Muscle of leg (tissue), 3 donors: ENCODE measurements at regions not wholly inside any gene's neighbourhood (a gene's known extent, or its start where the extent isn't known, plus 50 kb on each side); places are given as distances from the start of the nearest gene placed in this dataset.
A peak's percentile ranks its signal among the peaks of the same experiment; 100 is the strongest.

Experiments
- DNase-seq: peaks from one replicate; pipeline ENCODE4 v3.0.0; 2013
- H3K27ac ChIP-seq: one replicate; pipeline ENCODE4 v1.5.1; 2013; ENCODE audit warnings: mild to moderate bottlenecking, low read length, control low read depth
- H3K27me3 ChIP-seq: one replicate; pipeline ENCODE4 v1.6.1; 2013; ENCODE audit warnings: low read length; ENCODE audit not compliant: control insufficient read depth, insufficient read depth
- H3K36me3 ChIP-seq: one replicate; pipeline ENCODE4 v1.6.1; 2013; ENCODE audit warnings: low read length; ENCODE audit not compliant: control insufficient read depth, insufficient read depth
- H3K4me1 ChIP-seq: one replicate; pipeline ENCODE4 v1.6.1; 2013; ENCODE audit warnings: low read length; ENCODE audit not compliant: control insufficient read depth, insufficient read depth
- H3K4me3 ChIP-seq: one replicate; pipeline ENCODE4 v1.5.1; 2013; ENCODE audit warnings: low read length, control low read depth
- H3K9me3 ChIP-seq: replicated peaks from 2 replicates; pipeline ENCODE4 v1.6.1; 2013; ENCODE audit warnings: low read depth, low read length; ENCODE audit not compliant: control insufficient read depth
- WGBS: methylation state at CpG from one replicate; pipeline ENCODE4 v1.1.5; 2013; ENCODE audit warnings: missing lambda C conversion rate; ENCODE audit not compliant: insufficient coverage; 5-methylcytosine and 5-hydroxymethylcytosine counted together

DNA sequence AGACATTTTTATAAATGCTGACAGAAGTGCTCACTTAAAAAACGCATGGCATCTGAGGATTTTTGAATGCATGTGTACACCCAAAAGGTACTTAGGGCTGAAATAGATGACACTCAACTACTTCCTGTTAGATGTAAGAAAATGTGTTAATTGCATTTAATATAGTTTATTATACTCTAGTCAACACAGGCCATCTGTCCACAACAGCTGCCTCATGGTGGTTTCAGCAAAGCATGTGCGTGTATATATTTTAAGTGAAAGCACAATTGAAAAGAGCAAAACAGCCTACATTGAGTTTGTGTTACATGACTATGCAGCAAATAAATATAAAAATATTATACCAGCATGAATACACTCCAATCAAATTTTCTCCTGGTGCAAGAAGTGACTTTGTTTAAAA is 1233.0 kb upstream of the EYS start:
- Histone ChIP-seq H3K27me3 (no peaks in the 10 kb centered on the region), H3K4me1 (no peaks in the 10 kb centered on the region), H3K9me3 (peaks cover 18% of the 10 kb centered on the region), H3K36me3 (no peaks in the 10 kb centered on the region), H3K27ac (no peak overlapping the region), H3K4me3 (no peak overlapping the region)
- no peak for DNase-seq
- WGBS: no CpG with 5 or more reads among the region's 2 CpGs

DNA sequence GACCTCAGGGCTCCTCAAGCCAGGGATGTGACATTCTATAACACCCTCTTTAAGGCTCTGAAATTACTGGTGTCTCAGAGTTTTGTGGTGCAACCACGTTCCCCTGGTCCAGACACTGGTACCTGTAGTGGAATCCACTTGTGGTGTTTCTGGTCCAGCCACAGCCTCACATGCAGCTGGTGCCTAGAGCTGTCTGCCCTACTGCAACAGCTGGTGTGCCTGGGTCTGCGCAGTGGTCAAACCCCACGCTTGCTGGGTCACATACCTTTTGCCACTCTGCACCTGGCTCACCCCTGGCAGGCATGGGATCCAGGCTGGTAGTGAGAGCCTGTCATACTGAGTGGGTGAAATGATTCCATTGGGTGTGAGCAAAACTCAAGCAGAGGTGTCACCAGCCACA is 1230.2 kb upstream of the EYS start:
- H3K27ac ChIP-seq: no peak overlapping the region
- no peaks in the 10 kb centered on the region for H3K36me3 ChIP-seq
- H3K4me1 ChIP-seq: no peaks in the 10 kb centered on the region
- DNase-seq: no peak
- H3K4me3 ChIP-seq: no peak overlapping the region
- 80% methylated on average over 3 of the region's 3 CpGs for WGBS
- peaks cover 17% of the 10 kb centered on the region for H3K9me3 ChIP-seq
- no peaks in the 10 kb centered on the region for H3K27me3 ChIP-seq

DNA sequence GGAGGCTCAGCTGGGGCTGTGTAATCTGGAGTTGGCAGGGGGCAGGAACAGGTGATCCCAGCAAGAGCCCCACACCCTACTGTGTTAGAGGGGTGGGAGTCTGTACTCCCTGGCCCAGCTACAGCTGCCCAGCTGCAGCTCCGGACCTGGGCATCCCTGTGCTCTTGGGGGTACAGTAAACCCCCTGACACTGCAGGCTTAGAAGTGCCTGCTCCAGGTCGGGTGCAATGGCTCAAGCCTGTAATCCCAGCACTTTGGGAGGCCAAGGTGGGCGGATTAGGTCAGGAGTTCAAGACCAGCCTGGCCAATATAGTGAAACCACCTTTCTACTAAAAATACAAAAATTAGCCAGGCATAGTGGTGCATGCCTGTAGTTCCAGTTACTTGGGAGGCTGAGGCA is 1228.6 kb upstream of the EYS start:
- H3K4me3 ChIP-seq: no peak overlapping the region
- DNase-seq: no peak
- H3K9me3 ChIP-seq: peaks cover 17% of the 10 kb centered on the region
- H3K27ac ChIP-seq: no peak overlapping the region
- 64% methylated on average over 2 of the region's 3 CpGs for WGBS
- no peaks in the 10 kb centered on the region for H3K27me3 ChIP-seq
- H3K4me1 ChIP-seq: no peaks in the 10 kb centered on the region
- no peaks in the 10 kb centered on the region for H3K36me3 ChIP-seq

DNA sequence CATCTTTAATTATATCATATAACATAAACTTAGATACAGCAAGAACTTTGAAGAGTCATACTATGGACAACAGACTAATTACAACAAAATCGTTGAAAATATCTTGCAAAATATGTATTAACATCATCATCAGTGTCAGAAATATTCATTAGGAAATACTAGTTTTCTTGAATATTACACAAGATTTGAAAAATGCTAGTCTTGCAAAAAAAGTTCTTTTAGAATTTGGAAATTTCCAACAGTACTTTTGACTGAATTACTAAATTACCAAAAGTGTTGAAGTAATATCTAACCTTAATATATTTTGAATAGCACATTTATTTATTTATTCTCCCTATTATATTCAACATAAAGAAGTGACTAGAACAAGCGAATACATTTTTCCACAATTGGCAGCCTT is 1224.8 kb upstream of the EYS start:
- H3K9me3 ChIP-seq: peaks cover 26% of the 10 kb centered on the region
- no peaks in the 10 kb centered on the region for H3K36me3 ChIP-seq
- no peaks in the 10 kb centered on the region for H3K4me1 ChIP-seq
- no peaks in the 10 kb centered on the region for H3K27me3 ChIP-seq
- no peak overlapping the region for H3K4me3 ChIP-seq
- DNase-seq: no peak
- no peak overlapping the region for H3K27ac ChIP-seq
- WGBS: no CpG with 5 or more reads among the region's 2 CpGs

DNA sequence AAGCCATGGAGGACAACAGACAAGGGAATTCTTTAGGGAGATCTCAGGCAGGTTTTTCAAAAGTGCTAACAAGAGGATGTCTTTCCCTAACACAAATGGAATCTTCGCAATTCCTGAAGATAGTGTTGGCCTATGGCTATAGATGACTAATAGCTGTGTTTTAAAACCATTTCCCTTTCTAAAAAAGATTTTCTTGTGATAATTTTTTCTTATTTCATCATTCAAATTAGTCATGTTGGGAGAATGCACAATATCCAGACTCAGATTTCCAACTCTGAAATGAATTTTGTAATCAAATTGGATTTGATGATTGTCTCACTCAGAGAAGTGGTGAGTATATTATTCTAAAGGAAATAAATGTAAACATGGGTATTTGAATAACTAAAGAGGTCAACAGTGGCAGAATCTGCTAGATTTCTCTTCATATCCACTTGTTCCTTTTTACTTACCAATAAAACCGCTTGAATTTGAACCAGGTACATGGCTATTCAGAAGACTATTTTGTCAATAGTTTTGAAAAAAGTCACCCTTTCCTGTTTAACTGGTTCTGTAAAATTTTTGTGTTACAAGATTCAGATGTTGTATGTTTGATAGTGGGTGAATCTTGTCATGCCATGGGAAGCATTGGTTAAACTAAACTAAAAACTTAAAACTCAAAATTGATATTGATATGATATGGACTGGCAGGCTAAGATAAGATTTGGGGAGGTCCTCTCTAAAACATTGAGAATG is 1223.7 kb upstream of the EYS start:
- Histone ChIP-seq H3K4me3 (no peak overlapping the region), H3K4me1 (no peaks in the 10 kb centered on the region), H3K27ac (no peak overlapping the region), H3K9me3 (peaks cover 27% of the 10 kb centered on the region), H3K27me3 (no peaks in the 10 kb centered on the region), H3K36me3 (no peaks in the 10 kb centered on the region)
- DNase-seq: no peak
- no CpG with 5 or more reads among the region's 2 CpGs for WGBS

DNA sequence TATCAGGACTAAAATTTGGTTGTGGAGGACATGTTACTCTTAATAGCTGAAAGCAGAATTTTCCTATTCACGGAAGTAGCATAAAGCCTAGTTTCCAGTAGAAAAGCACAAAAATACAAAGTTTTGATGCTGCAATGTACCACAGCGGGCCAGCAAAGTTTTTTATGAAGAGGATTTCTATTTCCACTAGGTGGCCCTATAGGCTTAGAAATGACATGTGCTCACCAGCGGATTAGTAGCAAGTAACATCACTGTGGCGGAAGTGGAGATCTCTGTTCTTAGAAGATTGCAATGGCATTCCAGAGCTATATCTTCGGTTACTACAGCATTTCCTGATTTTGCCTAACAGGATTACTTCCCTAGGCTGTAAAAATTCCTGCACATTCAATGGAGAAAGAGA is 1219.0 kb upstream of the EYS start:
- peaks cover 49% of the 10 kb centered on the region for H3K9me3 ChIP-seq
- no peak overlapping the region for H3K4me3 ChIP-seq
- 90% methylated on average over 2 of the region's 5 CpGs for WGBS

DNA sequence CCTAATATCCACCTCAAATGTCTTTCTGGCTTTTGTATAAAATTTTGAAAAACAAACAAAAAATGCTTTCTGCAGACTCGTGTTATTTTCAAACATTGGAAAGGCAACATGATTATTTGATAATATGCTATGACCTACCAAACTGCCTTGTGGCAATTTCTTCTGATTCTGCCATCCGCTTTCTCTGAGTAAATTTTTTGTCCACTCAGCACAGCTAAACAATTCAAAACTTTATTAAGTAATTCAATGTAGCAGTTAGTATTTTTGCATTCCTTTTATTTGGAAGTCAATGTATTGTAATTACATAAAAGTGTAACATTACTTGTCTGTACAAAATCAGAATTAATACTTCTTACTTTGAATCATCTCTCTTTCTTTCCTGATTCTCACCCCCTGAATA is 1206.6 kb upstream of the EYS start:
- Histone ChIP-seq H3K27ac (no peak overlapping the region), H3K9me3 (no peaks in the 10 kb centered on the region), H3K27me3 (no peaks in the 10 kb centered on the region), H3K4me1 (no peaks in the 10 kb centered on the region), H3K36me3 (no peaks in the 10 kb centered on the region), H3K4me3 (no peak overlapping the region)
- no CpG with 5 or more reads among the region's 2 CpGs for WGBS
- no peak for DNase-seq

More for the DNA sequence above, 1219.0 kb upstream of the EYS start:
- no peak for DNase-seq
- Histone ChIP-seq H3K36me3 (no peaks in the 10 kb centered on the region), H3K4me1 (no peaks in the 10 kb centered on the region), H3K27me3 (no peaks in the 10 kb centered on the region), H3K27ac (no peak overlapping the region)

DNA sequence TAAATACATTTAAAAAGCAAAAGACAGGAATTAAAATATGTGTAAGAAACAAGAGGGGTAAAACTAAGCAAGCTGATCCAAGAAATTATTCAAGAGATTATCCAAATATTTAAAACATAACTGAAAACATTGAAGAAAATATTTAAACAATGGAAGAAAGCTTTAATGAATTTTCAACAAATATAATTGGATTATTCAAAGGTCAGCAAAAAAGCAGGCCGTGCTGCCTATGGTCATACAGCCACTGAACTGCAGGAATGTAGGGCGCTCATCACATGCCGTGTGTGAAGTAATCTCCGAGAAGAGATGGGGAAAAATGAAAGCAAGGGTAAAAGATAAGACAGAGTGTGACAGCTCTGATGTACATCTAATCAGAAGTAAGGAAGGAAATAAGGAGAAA is 1195.4 kb upstream of the EYS start:
- no CpG with 5 or more reads among the region's 4 CpGs for WGBS
- no peak for DNase-seq
- H3K4me1 ChIP-seq: no peaks in the 10 kb centered on the region
- H3K27ac ChIP-seq: no peak overlapping the region
- H3K4me3 ChIP-seq: no peak overlapping the region
- no peaks in the 10 kb centered on the region for H3K27me3 ChIP-seq
- peaks cover 7% of the 10 kb centered on the region for H3K9me3 ChIP-seq
- H3K36me3 ChIP-seq: no peaks in the 10 kb centered on the region

DNA sequence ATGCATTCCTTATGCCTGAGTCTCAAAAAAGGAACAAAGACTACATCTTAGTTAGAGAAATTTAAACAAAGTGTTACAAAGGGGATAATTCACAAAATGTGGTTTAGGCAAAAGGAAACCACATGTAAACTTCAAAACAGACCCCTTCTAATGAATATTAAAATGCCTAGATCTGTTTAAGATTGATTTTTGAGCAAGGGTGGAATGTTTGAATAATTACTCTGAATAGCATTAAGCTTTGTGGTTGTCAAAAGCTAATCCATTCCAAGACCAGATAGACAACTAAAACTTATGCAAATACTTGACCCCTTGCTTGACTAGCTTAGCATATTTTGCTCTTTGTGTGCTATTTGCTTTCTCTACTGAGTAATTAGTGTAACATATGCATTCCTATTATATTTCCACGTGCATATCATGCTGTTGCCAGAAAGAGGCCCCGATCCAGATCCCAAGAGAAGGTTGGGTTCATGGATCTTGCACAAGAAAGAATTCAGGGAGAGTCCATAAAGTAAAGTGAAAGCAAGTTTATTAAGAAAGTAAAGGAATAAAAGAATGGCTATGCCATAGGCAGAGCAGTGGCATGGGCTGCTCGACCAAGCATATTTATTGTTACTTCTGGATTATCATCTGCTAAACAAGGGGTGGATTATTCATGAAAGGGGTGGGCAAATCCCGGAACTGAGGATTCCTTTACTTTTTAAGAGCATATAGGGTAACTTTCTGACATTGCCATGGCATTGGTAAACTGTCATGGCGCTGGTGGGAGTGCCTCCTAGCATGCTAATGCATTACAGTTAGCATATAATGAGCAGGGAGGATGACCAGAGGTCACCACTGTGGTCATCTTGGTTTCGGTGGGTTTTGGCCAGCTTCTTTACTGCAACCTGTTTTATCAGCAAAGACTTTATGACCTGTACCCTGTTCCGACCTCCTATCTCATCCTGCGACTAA is 1193.4 kb upstream of the EYS start:
- Histone ChIP-seq H3K27ac (no peak overlapping the region), H3K4me1 (no peaks in the 10 kb centered on the region), H3K27me3 (no peaks in the 10 kb centered on the region), H3K4me3 (no peak overlapping the region), H3K9me3 (peaks cover 23% of the 10 kb centered on the region), H3K36me3 (no peaks in the 10 kb centered on the region)
- WGBS: 80% methylated on average over 5 of the region's 8 CpGs
- peak; percentile 2 for DNase-seq

DNA sequence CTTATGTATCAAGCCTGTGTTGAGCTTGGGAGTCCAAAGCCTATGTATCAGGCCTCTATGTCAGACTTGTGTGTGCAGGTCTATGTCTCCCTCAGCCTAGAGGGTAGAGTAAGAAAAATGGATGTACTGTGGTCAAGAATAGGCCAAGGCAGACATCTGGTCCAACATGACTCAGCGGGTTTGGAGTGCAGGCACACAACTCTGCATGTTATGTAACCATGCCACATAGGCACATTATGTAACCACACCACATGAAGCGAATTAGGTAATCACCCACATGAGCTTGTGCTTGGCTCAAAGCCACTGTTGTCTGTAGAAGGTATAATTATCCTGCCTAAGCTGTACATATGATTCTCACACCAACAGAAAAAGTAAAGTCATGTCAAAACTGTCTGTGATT is 1190.5 kb upstream of the EYS start:
- peak; percentile 1 for DNase-seq
- Histone ChIP-seq H3K27me3 (no peaks in the 10 kb centered on the region), H3K9me3 (peaks cover 26% of the 10 kb centered on the region), H3K4me1 (no peaks in the 10 kb centered on the region), H3K27ac (no peak overlapping the region), H3K36me3 (no peaks in the 10 kb centered on the region), H3K4me3 (no peak overlapping the region)
- WGBS: no CpG with 5 or more reads among the region's 2 CpGs
